ENCODE measurements at regions not wholly inside any gene's neighbourhood (a gene's known extent, or its start where the extent isn't known, plus 50 kb on each side); places are given as distances from the start of the nearest gene placed in this dataset.

GRCh38 chr5:159773062-159773924 is 143.0 kb upstream of the ADRA1B start:
- no peaks in the 10 kb centered on the region for H3K9me3 ChIP-seq
- H3K27ac ChIP-seq, result peak overlapping the region; percentile 88 to 95
- H3K27me3 ChIP-seq, result no peaks in the 10 kb centered on the region
- intact Hi-C loops (cut with DNase I; ENCODE audit: low total_unique reads), result no loop called here
- DNase-seq, result peak; percentile 85 to 95
- peak; percentile 23 to 24 for TF ChIP-seq CTCF (IDR thresholded peaks at IDR 0.05)
- H3K4me3 ChIP-seq, result peak overlapping the region; percentile 39 to 45
- H3K4me1 ChIP-seq, result peaks cover 0 to 47% (median 28%) of the 10 kb centered on the region in 4 donors
- no peaks in the 10 kb centered on the region for H3K36me3 ChIP-seq

DNA sequence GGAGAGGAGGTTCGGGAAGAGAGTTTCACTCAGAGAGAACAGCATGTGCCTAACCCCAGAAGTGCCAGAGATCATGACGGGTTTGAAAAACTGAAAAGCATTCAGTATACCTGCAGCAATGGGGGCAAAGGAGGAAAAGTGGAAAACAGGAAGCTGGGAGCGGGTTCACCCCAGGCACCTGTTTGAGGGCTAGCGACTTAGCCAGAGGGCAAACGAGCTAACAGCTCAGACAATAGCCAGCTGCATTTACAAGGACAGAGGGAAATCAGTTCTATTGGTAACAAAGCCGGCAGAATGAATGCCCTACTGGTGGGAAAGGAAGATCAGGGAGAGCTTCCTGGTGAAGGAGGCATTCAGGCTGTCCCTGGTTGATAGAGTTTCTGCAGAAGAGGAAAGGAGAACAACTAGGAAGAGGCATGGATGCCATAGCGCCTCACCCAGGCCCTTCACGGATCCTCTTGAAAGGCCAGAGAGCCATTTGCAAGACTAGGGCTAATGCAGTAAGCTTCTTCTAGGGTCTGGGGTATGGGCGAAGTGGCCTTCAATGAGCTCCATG is 141.7 kb upstream of the ADRA1B start:
- H3K27ac ChIP-seq, result peak overlapping the region; percentile 88 to 95
- no peaks in the 10 kb centered on the region for H3K36me3 ChIP-seq
- no peak for DNase-seq
- no peak overlapping the region for H3K4me3 ChIP-seq
- no peak for TF ChIP-seq CTCF (IDR thresholded peaks at IDR 0.05)
- peaks cover 0 to 60% (median 36%) of the 10 kb centered on the region in 4 donors for H3K4me1 ChIP-seq
- intact Hi-C loops (cut with DNase I; ENCODE audit: low total_unique reads), result no loop called here
- no peaks in the 10 kb centered on the region for H3K27me3 ChIP-seq
- no peaks in the 10 kb centered on the region for H3K9me3 ChIP-seq

DNA sequence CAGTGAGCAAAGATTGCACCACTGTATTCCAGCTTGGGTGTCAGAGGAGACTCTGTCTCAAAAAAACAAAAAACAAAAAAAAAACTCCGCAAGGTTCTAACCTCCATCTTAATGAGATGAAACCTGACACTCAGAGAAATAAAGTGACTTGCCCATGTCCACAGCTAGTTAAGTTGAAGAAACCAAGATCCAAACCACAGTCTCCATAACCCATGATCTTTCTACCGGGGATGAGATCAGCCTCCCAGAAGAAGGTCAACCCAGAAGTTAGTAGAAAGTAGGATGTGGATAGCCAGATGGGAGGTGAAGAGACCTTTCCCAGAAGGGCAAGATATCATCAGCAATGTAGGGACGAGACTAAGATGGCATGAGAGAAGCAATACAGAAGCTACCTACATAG is 140.4 kb upstream of the ADRA1B start:
- no peaks in the 10 kb centered on the region for H3K9me3 ChIP-seq
- H3K27me3 ChIP-seq, result no peaks in the 10 kb centered on the region
- no peaks in the 10 kb centered on the region for H3K36me3 ChIP-seq
- TF ChIP-seq CTCF (IDR thresholded peaks at IDR 0.05), result no peak
- peak overlapping the region; percentile 88 to 95 for H3K27ac ChIP-seq
- intact Hi-C loops (cut with DNase I; ENCODE audit: low total_unique reads), result no loop called here
- H3K4me3 ChIP-seq, result no peak overlapping the region
- no peak for DNase-seq
- peaks cover 0 to 73% (median 49%) of the 10 kb centered on the region in 4 donors for H3K4me1 ChIP-seq

DNA sequence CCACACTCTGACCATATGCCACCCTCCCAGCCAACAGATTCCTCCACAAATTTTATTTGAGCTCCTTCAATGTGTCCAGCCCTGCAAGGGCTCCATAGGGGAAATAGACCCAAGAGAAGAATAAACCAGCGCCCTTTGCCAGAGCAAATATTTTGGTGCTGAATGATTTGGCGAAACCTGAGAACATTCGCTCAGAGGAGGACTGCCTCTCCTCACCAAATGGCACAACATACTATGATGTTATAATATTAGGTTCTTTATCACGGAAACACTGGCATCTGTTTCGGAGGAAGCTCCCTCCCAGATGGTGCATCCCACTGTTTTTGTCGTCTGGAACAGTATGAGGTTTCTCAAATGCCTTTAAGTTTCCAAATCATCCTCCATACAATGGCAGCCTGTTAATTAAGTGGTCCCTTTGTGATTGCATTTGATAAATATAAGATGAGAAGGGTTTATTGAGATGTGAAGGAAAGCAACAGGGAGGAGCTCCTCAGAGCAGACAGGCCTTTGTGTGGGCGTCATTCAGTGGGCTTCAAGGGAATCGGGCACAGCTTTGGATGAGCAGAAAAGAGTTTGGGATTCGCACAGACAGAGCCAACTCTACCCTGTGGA is 139.1 kb upstream of the ADRA1B start:
- H3K4me1 ChIP-seq, result peaks cover 0 to 86% (median 57%) of the 10 kb centered on the region in 4 donors
- H3K9me3 ChIP-seq, result no peaks in the 10 kb centered on the region
- H3K36me3 ChIP-seq, result no peaks in the 10 kb centered on the region
- H3K4me3 ChIP-seq, result no peak overlapping the region
- intact Hi-C loops (cut with DNase I; ENCODE audit: low total_unique reads), result no loop called here
- peak overlapping the region; percentile 88 to 95 for H3K27ac ChIP-seq
- TF ChIP-seq CTCF (IDR thresholded peaks at IDR 0.05), result no peak
- no peaks in the 10 kb centered on the region for H3K27me3 ChIP-seq
- DNase-seq, result no peak

DNA sequence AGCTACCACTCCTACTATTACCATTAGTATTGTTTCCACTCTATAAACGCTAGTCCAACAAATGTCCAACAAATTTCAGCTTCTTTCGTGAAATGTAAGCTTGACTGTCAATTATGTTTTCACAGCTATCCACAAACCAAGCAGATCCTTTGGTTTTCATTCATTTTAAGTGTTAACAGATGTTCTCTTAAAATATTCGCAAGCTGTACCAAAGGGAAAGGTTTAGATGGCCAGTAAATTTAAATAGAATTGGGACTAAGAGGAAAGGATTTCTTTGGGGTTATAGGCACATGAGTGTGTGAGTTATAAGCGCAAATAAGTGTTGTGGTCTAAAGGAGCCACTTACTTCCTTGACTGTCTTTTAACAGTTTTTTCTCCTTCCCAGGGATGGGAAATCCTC is 136.8 kb upstream of the ADRA1B start:
- DNase-seq, result no peak
- H3K4me3 ChIP-seq, result no peak overlapping the region
- H3K36me3 ChIP-seq, result no peaks in the 10 kb centered on the region
- peak overlapping the region; percentile 88 to 95 for H3K27ac ChIP-seq
- H3K4me1 ChIP-seq, result peaks cover 0 to 91% (median 53%) of the 10 kb centered on the region in 4 donors
- intact Hi-C loops (cut with DNase I; ENCODE audit: low total_unique reads), result no loop called here
- H3K9me3 ChIP-seq, result no peaks in the 10 kb centered on the region
- TF ChIP-seq CTCF (IDR thresholded peaks at IDR 0.05), result no peak
- no peaks in the 10 kb centered on the region for H3K27me3 ChIP-seq
